Glutamatergic neuron (in vitro differentiated cells): ENCODE measurements at regions not wholly inside any gene's neighbourhood (a gene's known extent, or its start where the extent isn't known, plus 50 kb on each side); places are given as distances from the start of the nearest gene placed in this dataset.
A peak's percentile ranks its signal among the peaks of the same experiment; 100 is the strongest.

Experiments used
- DNase-seq: peaks from one replicate; pipeline ENCODE4 v3.0.0; 2022
- H3K27ac Mint-ChIP-seq: one replicate; pipeline ENCODE4 v1.8.0; 2020; ENCODE audit warnings: mild to moderate bottlenecking, mixed read lengths, inconsistent platforms; ENCODE audit not compliant: unreplicated experiment
- H3K27me3 Mint-ChIP-seq: one replicate; pipeline ENCODE4 v1.8.0; 2020; ENCODE audit warnings: mild to moderate bottlenecking, moderate library complexity, mixed read lengths, inconsistent platforms; ENCODE audit not compliant: unreplicated experiment
- H3K36me3 Mint-ChIP-seq: one replicate; pipeline ENCODE4 v1.8.0; 2020; ENCODE audit warnings: mild to moderate bottlenecking, mixed read lengths, inconsistent platforms; ENCODE audit not compliant: unreplicated experiment
- H3K4me1 Mint-ChIP-seq: one replicate; pipeline ENCODE4 v1.8.0; 2020; ENCODE audit warnings: mild to moderate bottlenecking, low read depth, mixed read lengths, inconsistent platforms; ENCODE audit not compliant: unreplicated experiment
- H3K4me3 Mint-ChIP-seq: one replicate; pipeline ENCODE4 v1.8.0; 2020; ENCODE audit warnings: mild to moderate bottlenecking, mixed read lengths, inconsistent platforms; ENCODE audit not compliant: unreplicated experiment
- H3K9me3 Mint-ChIP-seq: one replicate; pipeline ENCODE4 v1.8.0; 2020; ENCODE audit warnings: mild to moderate bottlenecking, moderate library complexity, mixed read lengths, inconsistent platforms; ENCODE audit not compliant: unreplicated experiment
- TF ChIP-seq, protein P1 (sequence below): fragments of 200-600 bp; sonication (generic); IDR thresholded peaks from one replicate; pipeline ENCODE4 v1.5.0; 2021; ENCODE audit not compliant: partially characterized antibody, unreplicated experiment

DNA sequence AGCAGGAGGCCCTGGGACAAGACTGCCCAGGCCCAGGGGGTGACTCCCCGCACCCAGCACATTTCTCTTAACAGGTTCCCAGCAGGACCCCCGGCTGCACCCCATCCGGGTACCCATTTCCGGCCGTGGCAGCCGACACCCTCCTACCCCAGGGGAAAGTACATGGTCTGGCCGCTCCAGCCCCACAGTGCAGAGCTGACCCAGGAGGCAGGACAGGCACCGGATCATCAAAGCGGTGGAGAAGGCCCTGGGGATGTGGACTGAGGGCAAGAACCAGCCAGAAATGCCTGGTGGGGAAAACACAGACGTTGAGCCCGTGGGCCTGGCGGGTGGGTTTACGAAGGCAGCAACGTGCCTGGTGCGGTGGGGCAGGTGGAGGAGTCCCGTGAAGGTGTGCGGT is 79.5 kb upstream of the GPC1 start:
- Mint-ChIP-seq H3K27me3 (peaks cover 2% of the 10 kb centered on the region), H3K27ac (no peak overlapping the region), H3K36me3 (peaks cover 8% of the 10 kb centered on the region), H3K4me1 (no peaks in the 10 kb centered on the region), H3K9me3 (peaks cover 13% of the 10 kb centered on the region), H3K4me3 (no peak overlapping the region)
- TF ChIP-seq, protein P1, sequence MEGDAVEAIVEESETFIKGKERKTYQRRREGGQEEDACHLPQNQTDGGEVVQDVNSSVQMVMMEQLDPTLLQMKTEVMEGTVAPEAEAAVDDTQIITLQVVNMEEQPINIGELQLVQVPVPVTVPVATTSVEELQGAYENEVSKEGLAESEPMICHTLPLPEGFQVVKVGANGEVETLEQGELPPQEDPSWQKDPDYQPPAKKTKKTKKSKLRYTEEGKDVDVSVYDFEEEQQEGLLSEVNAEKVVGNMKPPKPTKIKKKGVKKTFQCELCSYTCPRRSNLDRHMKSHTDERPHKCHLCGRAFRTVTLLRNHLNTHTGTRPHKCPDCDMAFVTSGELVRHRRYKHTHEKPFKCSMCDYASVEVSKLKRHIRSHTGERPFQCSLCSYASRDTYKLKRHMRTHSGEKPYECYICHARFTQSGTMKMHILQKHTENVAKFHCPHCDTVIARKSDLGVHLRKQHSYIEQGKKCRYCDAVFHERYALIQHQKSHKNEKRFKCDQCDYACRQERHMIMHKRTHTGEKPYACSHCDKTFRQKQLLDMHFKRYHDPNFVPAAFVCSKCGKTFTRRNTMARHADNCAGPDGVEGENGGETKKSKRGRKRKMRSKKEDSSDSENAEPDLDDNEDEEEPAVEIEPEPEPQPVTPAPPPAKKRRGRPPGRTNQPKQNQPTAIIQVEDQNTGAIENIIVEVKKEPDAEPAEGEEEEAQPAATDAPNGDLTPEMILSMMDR, result no peak
- peak; percentile 13 for DNase-seq

DNA sequence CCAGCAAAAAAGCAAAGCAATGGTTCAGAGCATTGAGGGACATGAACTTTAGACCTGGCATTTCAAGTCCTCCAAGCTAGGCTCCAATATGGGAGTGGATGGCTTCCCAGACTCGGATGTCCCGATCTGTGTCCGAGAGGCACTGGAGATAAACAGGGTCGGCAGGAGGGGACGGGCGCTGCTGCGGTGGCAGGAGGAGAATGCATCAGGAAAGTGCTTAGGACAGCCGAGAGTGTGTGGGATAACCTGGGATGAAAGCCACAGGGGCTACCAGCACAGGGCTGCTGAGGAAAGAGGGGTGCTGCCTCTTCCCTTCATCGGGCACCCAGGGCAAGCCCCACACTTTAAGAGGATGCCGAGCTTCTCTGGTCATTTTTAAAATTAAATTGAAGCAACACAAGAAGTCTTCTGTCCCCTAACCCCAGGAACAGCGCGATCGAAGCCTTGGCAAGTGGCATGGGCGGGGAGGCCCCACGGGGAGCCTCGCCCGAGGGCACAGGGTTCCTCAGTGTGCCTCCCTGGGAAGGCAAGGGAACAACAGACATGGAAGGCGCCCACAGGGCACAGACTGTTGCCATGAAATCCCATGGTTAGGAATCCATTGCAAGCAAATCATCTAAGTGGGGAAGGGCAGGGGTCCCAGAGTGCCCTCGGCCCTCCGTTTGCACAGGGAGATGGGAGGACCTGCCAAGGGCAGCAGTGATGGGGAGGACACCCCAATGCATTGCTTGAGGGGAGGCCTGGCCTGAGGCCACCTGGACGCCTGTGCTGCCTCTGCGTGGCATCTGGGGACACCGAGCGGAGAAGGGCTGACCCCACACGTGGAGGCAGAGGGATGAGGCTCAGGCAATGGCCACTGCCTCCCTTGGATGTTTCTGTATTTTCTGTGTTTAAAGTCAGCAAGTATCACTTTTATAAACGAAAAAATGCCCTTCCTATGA is 78.5 kb upstream of the GPC1 start:
- DNase-seq, result peak; percentile 6
- TF ChIP-seq, protein P1, result no peak
- Mint-ChIP-seq H3K4me1 (no peaks in the 10 kb centered on the region), H3K27me3 (peaks cover 6% of the 10 kb centered on the region), H3K36me3 (peaks cover 18% of the 10 kb centered on the region), H3K9me3 (peaks cover 20% of the 10 kb centered on the region), H3K27ac (no peak overlapping the region), H3K4me3 (no peak overlapping the region)

DNA sequence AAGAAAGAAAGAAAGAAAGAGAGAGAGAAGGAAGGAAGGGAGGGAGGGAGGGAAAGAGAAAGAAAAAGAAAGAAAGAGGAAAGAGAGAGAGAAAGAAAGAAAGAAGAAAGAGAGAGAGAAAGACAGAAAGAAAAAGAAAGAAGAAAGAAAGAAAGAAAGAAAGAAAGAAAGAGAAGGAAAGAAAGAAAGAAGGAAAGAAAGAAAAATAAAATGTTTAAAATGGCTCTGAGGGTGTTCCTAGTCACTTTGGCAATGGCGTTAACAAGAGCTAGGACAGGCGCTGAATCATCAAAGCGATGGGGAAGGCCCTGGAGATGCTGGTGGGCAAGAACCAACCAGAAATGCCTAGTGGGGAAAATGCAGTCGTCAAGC is 77.8 kb upstream of the GPC1 start:
- DNase-seq, result no peak
- TF ChIP-seq, protein P1, result no peak
- H3K4me1 Mint-ChIP-seq, result no peaks in the 10 kb centered on the region
- H3K27me3 Mint-ChIP-seq, result peaks cover 8% of the 10 kb centered on the region
- H3K27ac Mint-ChIP-seq, result no peak overlapping the region
- no peak overlapping the region for H3K4me3 Mint-ChIP-seq
- peaks cover 17% of the 10 kb centered on the region for H3K9me3 Mint-ChIP-seq
- peaks cover 22% of the 10 kb centered on the region for H3K36me3 Mint-ChIP-seq

DNA sequence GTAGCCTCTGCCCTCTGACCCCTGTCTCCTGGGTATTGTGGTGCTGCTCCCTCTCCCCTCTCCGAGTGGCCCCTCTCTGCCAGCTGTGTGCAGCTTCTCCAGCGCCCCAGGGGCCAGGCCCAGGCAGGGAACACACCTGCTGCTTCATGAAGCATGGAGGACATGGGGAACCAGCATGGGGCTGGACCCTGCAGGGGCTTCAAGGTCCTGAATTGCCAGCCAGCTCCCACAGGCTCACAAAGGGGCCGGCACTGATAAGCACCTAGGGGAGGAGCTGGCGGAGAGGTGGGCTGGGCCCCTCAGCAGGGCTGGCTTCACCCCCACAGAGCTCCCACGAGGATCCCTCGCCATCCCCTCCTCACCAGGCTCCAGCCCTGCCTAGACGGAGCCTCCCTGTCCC is 77.4 kb upstream of the GPC1 start:
- peaks cover 8% of the 10 kb centered on the region for H3K27me3 Mint-ChIP-seq
- H3K4me1 Mint-ChIP-seq, result no peaks in the 10 kb centered on the region
- peaks cover 16% of the 10 kb centered on the region for H3K9me3 Mint-ChIP-seq
- TF ChIP-seq, protein P1, result no peak
- DNase-seq, result peak; percentile 18
- H3K36me3 Mint-ChIP-seq, result peaks cover 22% of the 10 kb centered on the region
- H3K27ac Mint-ChIP-seq, result no peak overlapping the region
- H3K4me3 Mint-ChIP-seq, result no peak overlapping the region

DNA sequence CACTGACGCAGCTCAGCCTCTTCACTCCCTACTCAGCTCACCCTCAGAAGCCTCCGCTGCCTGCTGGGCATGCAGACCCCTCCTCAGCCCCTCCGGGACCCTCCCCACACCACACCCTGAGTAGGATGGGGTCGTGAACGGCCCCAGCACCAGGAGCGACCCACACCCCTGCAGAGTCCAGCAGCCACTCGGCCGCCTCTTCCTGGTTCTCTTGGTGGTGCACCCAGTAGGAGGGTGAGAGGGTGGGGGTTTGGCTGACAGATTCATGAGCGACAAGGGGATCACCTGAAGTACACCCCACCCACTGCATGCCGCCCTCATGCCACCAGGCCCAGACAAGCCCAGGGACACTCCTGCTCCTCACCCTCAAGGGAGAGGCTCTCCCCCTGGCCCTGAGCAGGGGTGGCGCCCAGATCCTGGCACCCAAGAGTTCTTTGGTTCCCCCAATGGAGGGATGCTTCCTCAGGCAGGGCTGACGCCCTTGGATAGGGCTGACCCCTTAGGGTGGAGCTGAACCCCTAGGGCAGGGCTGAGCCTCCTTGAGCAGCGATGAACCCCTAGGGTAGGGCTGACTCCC is 76.6 kb upstream of the GPC1 start:
- Mint-ChIP-seq H3K36me3 (peaks cover 22% of the 10 kb centered on the region), H3K27me3 (peaks cover 10% of the 10 kb centered on the region), H3K27ac (no peak overlapping the region), H3K4me3 (no peak overlapping the region), H3K4me1 (peaks cover 2% of the 10 kb centered on the region), H3K9me3 (peaks cover 16% of the 10 kb centered on the region)
- TF ChIP-seq, protein P1, result no peak
- DNase-seq, result peak; percentile 6
